Renal pelvis (tissue), 1 donor: ENCODE measurements at regions not wholly inside any gene's neighbourhood (a gene's known extent, or its start where the extent isn't known, plus 50 kb on each side); places are given as distances from the start of the nearest gene placed in this dataset.
"Not testable (repeated sequence)": the region's sequence is repeated elsewhere in the genome, so short reads cannot be mapped to it uniquely, and the experiment has no call there.

Source experiments
- DNase-seq: peaks from one replicate; pipeline ENCODE4 v3.0.0-alpha.2; 2013

- DNase-seq, result not testable (repeated sequence)
Observed at GRCh38 chr20:17891131-17891530, 77.5 kb downstream of the SNX5 start.

GRCh38 chr20:17890330-17890729 is 78.3 kb downstream of the SNX5 start:
- no peak for DNase-seq

GRCh38 chr20:17889226-17889625 is 79.4 kb downstream of the SNX5 start:
- DNase-seq, result no peak

- no peak for DNase-seq
Observed at GRCh38 chr20:17888044-17888443, 80.5 kb downstream of the SNX5 start.

GRCh38 chr20:17887331-17888030 is 81.1 kb downstream of the SNX5 start:
- no peak for DNase-seq

- no peak for DNase-seq
Observed at GRCh38 chr20:17885544-17885943, 83.0 kb downstream of the SNX5 start.

- DNase-seq, result no peak
Observed at GRCh38 chr20:17885076-17885475, 83.5 kb downstream of the SNX5 start.

- no peak for DNase-seq
Observed at GRCh38 chr20:17884307-17885003, 84.1 kb downstream of the SNX5 start.

- DNase-seq, result no peak
Observed at GRCh38 chr20:17883592-17884306, 84.8 kb downstream of the SNX5 start.

GRCh38 chr20:17882834-17883591 is 85.6 kb downstream of the SNX5 start:
- no peak for DNase-seq

GRCh38 chr20:17882065-17882833 is 86.3 kb downstream of the SNX5 start:
- no peak for DNase-seq

GRCh38 chr20:17881741-17882064 is 86.9 kb downstream of the SNX5 start:
- no peak for DNase-seq

- no peak for DNase-seq
Observed at GRCh38 chr20:17878912-17879602, 89.5 kb downstream of the SNX5 start.

GRCh38 chr20:17878069-17878911 is 90.3 kb downstream of the SNX5 start:
- no peak for DNase-seq

- peak; percentile 66 for DNase-seq
Observed at GRCh38 chr20:17875981-17876385, 92.6 kb downstream of the SNX5 start.

- DNase-seq, result peak; percentile 57
Observed at GRCh38 chr20:17875106-17875980, 93.3 kb downstream of the SNX5 start.

GRCh38 chr20:17874271-17875105 is 94.1 kb downstream of the SNX5 start:
- no peak for DNase-seq
